ENCODE measurements at regions not wholly inside any gene's neighbourhood (a gene's known extent, or its start where the extent isn't known, plus 50 kb on each side); places are given as distances from the start of the nearest gene placed in this dataset.
A peak's percentile ranks its signal among the peaks of the same experiment; 100 is the strongest.

DNA sequence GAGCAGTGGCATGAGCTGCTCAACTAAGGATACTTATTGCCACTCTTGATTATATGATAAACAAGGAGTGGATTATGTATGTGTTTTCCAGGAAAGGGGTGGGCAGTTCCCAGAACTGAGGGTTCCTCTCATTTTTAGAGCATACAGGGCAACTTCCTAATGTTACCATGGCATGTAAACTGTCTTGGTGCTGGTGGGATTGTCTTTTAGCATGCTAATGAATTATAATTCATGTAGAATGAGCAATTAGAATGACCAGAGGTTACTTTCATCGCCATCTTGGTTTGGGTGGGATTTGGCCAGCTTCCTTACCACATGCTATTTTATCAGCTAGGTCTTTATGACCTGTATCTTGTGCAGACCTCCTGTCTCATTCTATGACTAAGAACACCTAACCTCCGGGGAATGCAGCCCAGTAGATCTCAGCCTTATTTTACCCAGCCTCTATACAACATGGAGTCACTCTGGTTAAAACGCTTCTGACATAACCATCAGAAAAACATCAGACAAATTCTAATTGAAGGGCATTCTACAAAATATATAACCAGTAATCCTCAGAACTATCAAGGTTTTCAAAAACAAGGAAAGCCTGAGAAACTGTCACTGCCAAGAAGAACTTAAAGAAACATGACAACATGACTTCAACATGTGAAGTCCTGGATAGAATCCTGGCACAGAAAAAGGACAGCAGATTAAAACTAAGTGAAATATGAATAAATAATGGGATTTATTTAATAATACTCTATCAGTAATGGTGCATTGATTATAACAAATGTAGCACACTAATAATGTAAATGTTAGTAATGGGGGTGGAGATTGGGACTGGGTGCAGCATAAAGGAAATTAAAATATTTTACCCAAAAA is 365.0 kb downstream of the SEMA3D start:
- no peak for DNase-seq (ENCODE audit: low read depth)

- no peak for DNase-seq (ENCODE audit: low read depth)
Measured at GRCh38 chr7:84820481-84820880, 366.4 kb downstream of the SEMA3D start.

DNA sequence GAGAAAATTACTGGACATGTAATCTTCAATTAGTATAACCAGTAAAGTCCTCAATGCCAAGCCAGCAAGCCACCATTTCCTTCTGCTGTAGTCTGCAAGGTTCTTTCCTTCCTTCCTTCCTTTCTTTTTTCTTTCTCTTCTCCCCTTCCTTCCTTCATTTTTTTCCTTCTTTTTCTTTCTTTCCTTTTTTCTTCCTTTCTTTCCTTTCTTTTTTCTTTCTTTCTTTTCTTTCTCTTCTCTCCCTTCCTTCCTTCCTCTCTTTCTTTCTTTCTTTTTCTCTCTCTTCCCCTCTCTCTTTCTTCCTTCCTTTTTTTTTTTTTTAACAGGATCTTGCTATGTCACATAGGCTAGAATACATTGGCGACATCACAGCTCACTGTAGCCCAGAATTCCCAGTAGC is 369.8 kb downstream of the SEMA3D start:
- no peak for DNase-seq (ENCODE audit: low read depth)

GRCh38 chr7:84813376-84813775 is 373.5 kb downstream of the SEMA3D start:
- DNase-seq (ENCODE audit: low read depth) = no peak

DNA sequence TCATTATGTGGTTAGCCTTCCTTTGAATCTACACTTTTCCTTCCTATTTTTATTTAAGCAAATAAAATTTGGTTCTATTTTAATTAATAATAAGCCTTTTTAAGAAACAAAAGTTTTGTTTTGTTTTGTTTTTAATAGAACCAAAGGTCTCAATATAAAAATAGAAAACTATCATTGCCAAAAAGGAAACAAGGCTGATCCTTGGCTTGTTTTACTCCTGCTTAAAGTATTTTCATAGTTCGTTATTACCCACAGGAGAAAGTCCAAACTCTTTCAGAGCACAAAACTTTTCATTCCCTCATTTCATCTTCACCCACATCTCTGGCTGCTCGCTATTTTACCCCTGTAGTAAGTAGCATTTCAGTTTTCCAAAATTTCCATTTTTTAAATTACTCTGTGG is 374.8 kb downstream of the SEMA3D start:
- no peak for DNase-seq (ENCODE audit: low read depth)

DNA sequence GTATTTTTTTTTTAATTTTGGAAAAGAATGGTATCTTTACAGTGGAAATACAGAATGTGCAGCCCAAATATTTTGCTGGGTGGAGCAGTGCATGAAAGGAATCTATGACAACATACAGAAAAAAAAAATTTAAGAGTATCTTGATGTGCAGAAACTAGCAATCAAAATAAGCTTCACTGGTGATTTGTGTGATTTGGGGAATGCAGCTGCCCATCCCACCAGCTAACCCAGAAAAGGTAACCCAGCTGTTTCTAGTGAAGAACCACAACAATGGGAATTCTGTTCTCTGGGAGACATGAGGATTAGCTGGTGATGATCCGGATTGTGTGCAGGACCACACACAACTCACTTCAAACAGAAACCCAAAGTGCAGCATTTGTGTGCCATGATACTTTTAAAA is 375.5 kb downstream of the SEMA3D start:
- DNase-seq (ENCODE audit: low read depth) = no peak

GRCh38 chr7:84809877-84810276 is 377.0 kb downstream of the SEMA3D start:
- DNase-seq (ENCODE audit: low read depth) = no peak

DNA sequence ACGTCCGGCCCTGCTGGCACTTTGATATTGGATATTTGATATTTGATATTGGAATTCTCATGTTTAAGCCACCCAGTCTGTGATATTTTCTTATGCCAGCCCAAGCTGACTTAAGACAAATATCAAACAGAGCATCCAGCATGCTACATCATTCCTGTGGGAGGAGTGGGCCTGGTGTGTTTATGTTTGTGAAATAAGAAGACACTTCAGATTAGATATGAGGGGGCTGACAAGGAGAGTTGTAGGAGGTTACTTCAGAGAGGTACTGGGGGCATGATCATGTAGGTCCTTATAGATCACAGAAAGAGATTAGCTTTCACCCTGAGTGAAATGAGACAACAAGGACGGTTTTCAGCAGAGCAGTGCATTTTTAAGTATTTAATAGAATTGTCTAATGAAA is 382.9 kb downstream of the SEMA3D start:
- no peak for DNase-seq (ENCODE audit: low read depth)

GRCh38 chr7:84801396-84801795 is 385.5 kb downstream of the SEMA3D start:
- DNase-seq (ENCODE audit: low read depth) = no peak

DNA sequence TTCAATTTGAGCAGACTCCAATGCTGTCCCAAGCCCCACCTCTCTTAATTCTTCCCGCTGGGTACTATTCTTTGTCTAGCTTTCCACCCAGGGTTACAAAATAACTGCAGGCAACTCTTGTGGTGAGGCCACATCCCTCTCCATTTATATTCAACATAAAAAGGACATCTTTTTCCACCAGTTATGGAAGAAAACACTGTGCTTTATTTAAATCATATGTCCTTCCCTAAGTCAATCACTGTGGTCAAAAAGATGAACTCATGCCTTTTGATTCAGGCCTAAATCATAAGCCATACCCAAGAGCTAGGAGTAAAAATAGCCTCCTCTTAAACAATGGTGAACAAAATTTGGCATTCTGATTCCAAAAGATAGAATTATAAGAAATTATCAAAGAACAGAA is 386.0 kb downstream of the SEMA3D start:
- DNase-seq (ENCODE audit: low read depth) = no peak

DNA sequence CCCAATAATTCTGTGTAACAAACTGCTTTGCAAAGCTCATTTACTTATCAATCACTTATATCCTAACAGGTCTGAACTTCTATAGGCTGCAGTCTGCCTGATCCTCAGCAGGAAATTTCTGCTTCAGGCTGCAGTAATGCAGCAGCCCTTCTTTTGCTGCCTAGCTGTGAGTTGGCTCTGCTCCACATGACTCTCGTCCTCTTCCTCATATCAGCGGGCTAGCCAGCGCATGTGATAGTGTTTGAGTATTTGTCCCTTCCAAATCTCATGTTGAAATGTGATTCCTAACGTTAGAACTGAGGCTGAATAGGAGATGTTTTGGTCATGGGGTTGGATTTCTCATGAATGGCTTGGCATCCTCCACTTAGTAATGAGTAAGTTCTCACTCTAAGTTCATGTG is 387.8 kb downstream of the SEMA3D start:
- no peak for DNase-seq (ENCODE audit: low read depth)

- peak; percentile 4 for DNase-seq (ENCODE audit: low read depth)
Measured at GRCh38 chr7:84792231-84792893, 394.5 kb downstream of the SEMA3D start.

DNA sequence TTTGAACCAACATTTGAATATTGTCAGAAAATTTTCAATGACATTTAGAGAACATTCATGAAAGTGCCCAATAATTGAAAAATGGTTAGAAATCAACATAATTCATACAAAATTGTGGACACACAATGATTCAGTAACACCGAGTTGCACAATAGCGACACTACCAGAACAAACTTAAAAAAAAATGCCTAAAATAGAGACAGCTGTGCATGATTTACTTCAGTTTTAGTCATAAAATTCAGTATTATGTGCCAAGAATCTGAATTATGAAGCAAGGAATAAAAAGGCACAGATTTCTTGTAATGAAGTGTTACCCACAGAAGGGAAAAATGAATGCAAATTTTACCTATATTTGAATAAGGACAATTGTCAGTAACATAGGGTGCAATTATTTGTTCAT is 396.0 kb downstream of the SEMA3D start:
- DNase-seq (ENCODE audit: low read depth) = peak; percentile 24

GRCh38 chr7:84786073-84786472 is 400.8 kb downstream of the SEMA3D start:
- no peak for DNase-seq (ENCODE audit: low read depth)

DNA sequence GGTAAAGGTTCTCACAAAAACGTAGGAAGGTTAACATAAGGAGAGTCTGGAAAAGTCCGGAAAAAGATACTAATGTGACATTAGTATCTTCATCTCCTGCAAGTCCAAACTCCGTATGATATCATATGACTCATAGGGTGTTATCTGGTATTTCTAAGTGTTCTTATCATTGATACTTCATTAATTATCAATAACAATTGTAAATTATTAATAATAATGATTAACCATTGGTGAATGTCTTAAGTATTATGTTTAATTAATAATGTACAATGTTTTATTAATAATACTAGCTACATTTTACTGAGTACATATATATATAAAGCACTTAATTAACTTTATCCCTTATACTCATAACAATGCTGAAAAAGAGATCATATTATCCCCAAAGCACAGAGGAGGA is 402.4 kb downstream of the SEMA3D start:
- no peak for DNase-seq (ENCODE audit: low read depth)

GRCh38 chr7:84783141-84783778 is 403.6 kb downstream of the SEMA3D start:
- DNase-seq (ENCODE audit: low read depth) = no peak

GRCh38 chr7:84781838-84782237 is 405.0 kb downstream of the SEMA3D start:
- DNase-seq (ENCODE audit: low read depth) = no peak

GRCh38 chr7:84780158-84781124 is 406.4 kb downstream of the SEMA3D start:
- DNase-seq (ENCODE audit: low read depth) = no peak

- DNase-seq (ENCODE audit: low read depth) = no peak
Measured at GRCh38 chr7:84757761-84758160, 429.1 kb downstream of the SEMA3D start.

DNA sequence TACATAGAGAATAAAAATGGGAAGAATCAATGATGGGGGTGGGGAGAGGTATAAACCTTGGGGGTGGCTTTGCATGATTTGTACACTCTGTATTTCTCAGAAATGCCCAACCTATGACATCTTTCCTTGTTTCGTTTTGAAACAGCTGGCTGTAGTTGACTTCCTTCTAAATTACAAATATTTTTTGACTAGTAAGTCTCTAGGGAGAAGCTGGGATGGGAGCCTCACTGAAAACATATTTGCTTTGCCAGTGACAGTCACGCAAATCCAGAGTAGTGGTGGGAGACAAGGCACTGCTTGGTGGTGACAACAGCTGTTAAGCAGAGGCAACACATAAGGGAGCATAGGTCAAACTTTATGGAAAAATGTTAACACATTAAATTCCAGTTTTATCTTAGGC is 440.5 kb downstream of the SEMA3D start:
- no peak for DNase-seq (ENCODE audit: low read depth)

DNA sequence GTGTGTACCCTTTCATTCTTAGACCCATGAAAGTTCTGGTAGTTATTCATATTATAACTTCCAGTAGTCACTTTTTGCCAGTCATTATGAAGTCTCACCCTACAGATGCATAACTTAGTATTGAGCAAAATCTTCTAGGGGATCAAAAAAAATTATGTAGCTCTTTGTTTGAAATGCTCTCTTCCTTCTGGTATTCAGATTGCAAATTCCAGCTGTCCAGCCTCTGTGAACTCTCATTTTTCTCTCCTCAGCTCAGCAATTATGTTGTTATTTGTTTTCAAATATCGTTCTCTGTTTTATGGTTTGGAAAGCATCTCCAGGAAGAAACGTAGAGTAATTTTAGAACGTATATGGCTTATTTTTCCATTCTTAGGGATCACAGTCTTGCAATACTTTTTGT is 442.5 kb downstream of the SEMA3D start:
- no peak for DNase-seq (ENCODE audit: low read depth)

- no peak for DNase-seq (ENCODE audit: low read depth)
Measured at GRCh38 chr7:84738583-84739150, 448.2 kb downstream of the SEMA3D start.
